HG03159 (cell line): ENCODE measurements at regions not wholly inside any gene's neighbourhood (a gene's known extent, or its start where the extent isn't known, plus 50 kb on each side); places are given as distances from the start of the nearest gene placed in this dataset.

ENCODE experiments used
- ATAC-seq: cut with Tn5 transposase; IDR thresholded peaks from one replicate; pipeline ENCODE4 v1.9.1; 2021; ENCODE audit warnings: mild to moderate bottlenecking, moderate library complexity; ENCODE audit not compliant: unreplicated experiment

DNA sequence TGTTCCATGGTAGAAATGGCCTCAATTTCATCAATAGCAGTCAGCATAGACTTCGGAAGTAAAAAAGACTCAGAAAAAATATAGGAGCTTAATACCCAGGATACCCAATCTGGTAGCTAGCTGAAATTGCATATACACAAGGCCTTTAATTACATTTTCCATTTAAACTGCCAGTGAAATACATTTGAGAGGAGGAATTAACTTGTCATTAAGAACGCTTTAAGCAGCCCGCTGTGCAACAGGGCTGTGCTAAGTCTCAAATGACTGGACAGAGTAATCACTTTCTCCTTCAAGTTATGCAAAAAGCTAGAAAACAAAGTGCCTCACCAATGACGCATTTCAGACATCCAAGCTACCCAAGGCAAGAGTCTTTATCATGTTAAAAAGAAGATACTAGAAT, 558.8 kb downstream of the MBD2 start:
- no peak for ATAC-seq

DNA sequence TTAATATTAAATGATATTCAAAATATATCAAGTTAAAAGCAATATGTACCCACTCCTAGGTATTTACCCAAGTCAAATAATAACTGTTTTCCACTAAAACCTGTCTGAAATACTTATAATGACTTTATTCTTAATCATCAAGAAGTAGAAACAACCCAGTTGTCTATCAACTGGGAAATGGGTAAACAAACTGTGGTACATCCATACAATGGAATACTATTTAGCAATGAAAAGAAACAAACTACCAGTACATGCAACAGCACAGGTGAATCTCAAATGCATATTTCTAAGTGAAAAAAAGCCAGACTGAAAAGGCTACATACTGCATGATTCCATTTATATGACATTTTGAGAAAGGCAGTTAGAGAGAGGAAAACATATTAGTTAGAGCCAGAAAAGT, 559.9 kb downstream of the MBD2 start:
- ATAC-seq: no peak

- no peak for ATAC-seq
These were observed 564.2 kb downstream of the MBD2 start for GRCh38 chr18:53660306-53660705.

GRCh38 chr18:53657257-53657656, 567.2 kb downstream of the MBD2 start:
- no peak for ATAC-seq

- no peak for ATAC-seq
These were observed 574.8 kb downstream of the MBD2 start for GRCh38 chr18:53649621-53650020.

DNA sequence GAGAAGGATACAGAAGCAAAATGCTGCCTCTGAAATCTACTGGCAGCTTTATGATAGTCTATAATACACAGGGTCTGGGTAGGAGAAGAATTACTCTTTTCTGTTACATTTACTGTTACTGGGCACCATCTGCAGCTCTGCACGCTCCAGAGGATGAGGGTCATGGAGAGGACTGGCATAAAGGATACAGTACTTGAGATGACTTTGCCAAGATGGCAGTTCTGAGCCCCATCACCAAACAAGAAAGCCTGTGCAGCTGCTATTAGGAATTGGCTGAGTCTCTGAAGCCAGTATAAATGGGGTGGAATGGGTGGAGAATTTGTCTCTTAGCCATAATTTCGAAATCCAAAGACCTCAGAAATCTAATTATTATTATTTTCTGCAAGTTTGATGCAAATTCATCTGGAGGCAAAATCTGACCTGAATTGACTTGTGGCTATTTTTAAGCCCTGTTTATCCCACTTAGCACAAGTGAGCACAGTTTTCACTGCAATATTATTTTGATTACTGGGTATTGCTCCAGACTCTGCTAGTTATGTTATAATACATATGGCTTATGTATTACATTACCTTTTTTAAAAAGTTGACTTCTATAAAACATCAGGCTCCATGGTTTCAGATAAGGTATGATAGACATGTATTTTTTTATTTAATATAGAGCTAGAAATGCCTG, 579.5 kb downstream of the MBD2 start:
- no peak for ATAC-seq

GRCh38 chr18:53639687-53640086, 584.8 kb downstream of the MBD2 start:
- ATAC-seq: no peak

DNA sequence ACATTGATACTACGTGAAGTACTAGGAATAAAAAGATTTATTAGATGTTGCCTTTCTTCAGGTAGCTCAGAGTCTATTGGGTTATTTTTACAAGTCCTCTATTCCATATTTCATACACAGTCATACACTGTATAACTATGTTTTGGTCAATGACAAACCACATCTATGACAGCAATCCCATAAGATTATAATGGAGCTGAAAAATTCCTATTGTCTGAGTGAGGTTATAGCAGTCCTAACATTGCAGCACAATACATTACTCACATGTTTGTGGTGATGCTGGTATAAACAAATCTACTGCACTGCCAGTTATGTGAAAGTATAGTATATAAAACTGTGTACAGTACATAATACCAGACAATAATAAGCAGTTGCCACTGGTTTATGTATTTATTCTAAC, 595.1 kb downstream of the MBD2 start:
- ATAC-seq: no peak

GRCh38 chr18:53625997-53626599, 598.4 kb downstream of the MBD2 start:
- ATAC-seq: no peak

DNA sequence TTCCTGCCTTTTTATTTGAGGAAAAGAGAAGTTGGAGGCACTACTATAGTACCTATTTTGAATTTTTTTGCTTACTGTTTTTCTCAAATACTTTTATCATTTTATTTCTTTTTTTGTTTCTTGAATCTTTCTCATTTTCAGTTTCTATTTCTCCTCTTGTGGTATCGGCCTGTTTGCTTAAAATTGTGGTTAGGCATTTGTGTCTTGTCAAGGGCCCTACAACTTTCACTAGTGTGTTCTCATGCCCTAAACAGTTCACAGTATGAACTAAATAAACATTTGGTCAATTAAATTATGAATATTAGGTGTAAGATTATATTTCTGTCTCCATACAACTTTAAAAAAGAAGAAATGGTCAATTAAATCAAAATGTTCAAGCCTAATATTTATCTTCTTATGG, 613.5 kb downstream of the MBD2 start:
- no peak for ATAC-seq

DNA sequence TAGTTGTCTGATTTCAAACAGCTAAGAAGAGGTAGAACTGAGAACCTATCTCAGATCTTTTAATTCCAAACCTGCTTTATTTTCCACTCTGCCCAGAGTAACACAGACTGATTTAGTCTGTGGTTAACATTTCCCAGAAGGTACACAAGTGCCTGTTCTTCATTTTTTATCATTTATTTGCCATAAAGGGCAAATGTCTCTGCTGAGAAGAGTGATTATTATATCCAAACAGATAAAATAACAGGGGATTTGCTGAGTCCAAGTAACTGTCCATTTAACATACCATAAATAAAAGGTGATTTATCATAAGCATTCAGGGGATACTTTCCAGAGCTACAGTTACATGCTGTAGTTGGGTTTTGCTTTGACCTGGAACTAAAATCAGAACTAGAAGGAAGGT, 617.7 kb downstream of the MBD2 start:
- ATAC-seq: no peak

- no peak for ATAC-seq
These were observed 619.3 kb downstream of the MBD2 start for GRCh38 chr18:53605198-53605597.

GRCh38 chr18:53603276-53603675, 621.2 kb downstream of the MBD2 start:
- no peak for ATAC-seq

DNA sequence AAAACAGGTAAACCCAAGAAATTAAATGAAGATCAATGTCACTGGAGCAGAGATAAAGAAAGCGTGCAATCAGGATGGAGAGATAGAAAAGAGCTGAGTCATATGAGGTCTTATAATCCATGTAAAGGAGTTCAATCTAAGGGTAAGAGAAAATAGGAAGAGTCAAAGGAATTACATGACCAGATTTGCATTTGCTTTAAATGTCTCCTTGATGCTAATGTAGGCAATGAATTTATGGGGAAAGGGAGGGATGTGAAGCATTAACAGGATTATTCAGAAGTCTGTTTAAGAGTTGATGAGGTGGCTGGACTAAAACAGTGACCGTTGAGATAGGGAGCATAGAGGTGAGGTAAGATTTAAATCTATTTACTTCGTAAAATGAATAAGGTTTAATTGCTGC, 623.1 kb downstream of the MBD2 start:
- ATAC-seq: no peak

- ATAC-seq: no peak
These were observed 637.5 kb downstream of the MBD2 start for GRCh38 chr18:53586923-53587322.
